ENCODE measurements at regions not wholly inside any gene's neighbourhood (a gene's known extent, or its start where the extent isn't known, plus 50 kb on each side); places are given as distances from the start of the nearest gene placed in this dataset.
"Not testable (repeated sequence)": the region's sequence is repeated elsewhere in the genome, so short reads cannot be mapped to it uniquely, and the experiment has no call there.

GRCh38 chr17:36839256-36839655, 98.0 kb upstream of the LHX1 start:
- no peak for DNase-seq
- peaks cover 5% of the 10 kb centered on the region for H3K9me3 Mint-ChIP-seq
- ATAC-seq, result no peak
- peaks cover 2% of the 10 kb centered on the region for H3K4me1 Mint-ChIP-seq (ENCODE audit: low read depth)
- H3K36me3 Mint-ChIP-seq (ENCODE audit: insufficient read depth), result no peaks in the 10 kb centered on the region
- peaks cover 13% of the 10 kb centered on the region for H3K27me3 Mint-ChIP-seq (ENCODE audit: low read depth)
- no peak overlapping the region for H3K4me3 Mint-ChIP-seq

GRCh38 chr17:36840796-36841195, 96.5 kb upstream of the LHX1 start:
- ATAC-seq (no peak), DNase-seq (no peak)
- Mint-ChIP-seq H3K36me3 (ENCODE audit: insufficient read depth) (no peaks in the 10 kb centered on the region), H3K4me1 (ENCODE audit: low read depth) (peaks cover 2% of the 10 kb centered on the region), H3K27me3 (ENCODE audit: low read depth) (peaks cover 23% of the 10 kb centered on the region), H3K9me3 (peaks cover 5% of the 10 kb centered on the region), H3K4me3 (no peak overlapping the region)

- Mint-ChIP-seq H3K27me3 (ENCODE audit: low read depth) (peaks cover 25% of the 10 kb centered on the region), H3K36me3 (ENCODE audit: insufficient read depth) (no peaks in the 10 kb centered on the region), H3K4me1 (ENCODE audit: low read depth) (peaks cover 2% of the 10 kb centered on the region), H3K9me3 (peaks cover 5% of the 10 kb centered on the region), H3K4me3 (no peak overlapping the region)
- DNase-seq (no peak), ATAC-seq (no peak)
These were observed 95.0 kb upstream of the LHX1 start for GRCh38 chr17:36842231-36842819.

GRCh38 chr17:36842963-36843558, 94.2 kb upstream of the LHX1 start:
- ATAC-seq (no peak), DNase-seq (no peak)
- Mint-ChIP-seq H3K36me3 (ENCODE audit: insufficient read depth) (no peaks in the 10 kb centered on the region), H3K4me1 (ENCODE audit: low read depth) (peaks cover 2% of the 10 kb centered on the region), H3K4me3 (no peak overlapping the region), H3K9me3 (peaks cover 5% of the 10 kb centered on the region), H3K27me3 (ENCODE audit: low read depth) (peaks cover 25% of the 10 kb centered on the region)

- no peak for DNase-seq
- peak in 1 of 2 donors; percentile 56 for ATAC-seq
- Mint-ChIP-seq H3K9me3 (peaks cover 5% of the 10 kb centered on the region), H3K4me1 (ENCODE audit: low read depth) (peaks cover 2% of the 10 kb centered on the region), H3K36me3 (ENCODE audit: insufficient read depth) (no peaks in the 10 kb centered on the region), H3K4me3 (no peak overlapping the region), H3K27me3 (ENCODE audit: low read depth) (peaks cover 25% of the 10 kb centered on the region)
These were observed 93.3 kb upstream of the LHX1 start for GRCh38 chr17:36844013-36844412.

- ATAC-seq (no peak), DNase-seq (no peak)
- peaks cover 5% of the 10 kb centered on the region for H3K9me3 Mint-ChIP-seq
- peaks cover 25% of the 10 kb centered on the region for H3K27me3 Mint-ChIP-seq (ENCODE audit: low read depth)
- H3K36me3 Mint-ChIP-seq (ENCODE audit: insufficient read depth), result no peaks in the 10 kb centered on the region
- peaks cover 4% of the 10 kb centered on the region for H3K4me1 Mint-ChIP-seq (ENCODE audit: low read depth)
- H3K4me3 Mint-ChIP-seq, result no peak overlapping the region
These were observed 92.7 kb upstream of the LHX1 start for GRCh38 chr17:36844601-36845000.

GRCh38 chr17:36845916-36846315, 91.4 kb upstream of the LHX1 start:
- H3K9me3 Mint-ChIP-seq, result peaks cover 4% of the 10 kb centered on the region
- no peak for DNase-seq
- peaks cover 25% of the 10 kb centered on the region for H3K27me3 Mint-ChIP-seq (ENCODE audit: low read depth)
- H3K4me3 Mint-ChIP-seq, result no peak overlapping the region
- no peaks in the 10 kb centered on the region for H3K36me3 Mint-ChIP-seq (ENCODE audit: insufficient read depth)
- peaks cover 15% of the 10 kb centered on the region for H3K4me1 Mint-ChIP-seq (ENCODE audit: low read depth)
- ATAC-seq, result no peak

GRCh38 chr17:36846410-36847292, 90.6 kb upstream of the LHX1 start:
- ATAC-seq, result no peak
- DNase-seq, result no peak
- H3K4me1 Mint-ChIP-seq (ENCODE audit: low read depth), result peaks cover 19% of the 10 kb centered on the region
- H3K4me3 Mint-ChIP-seq, result no peak overlapping the region
- H3K9me3 Mint-ChIP-seq, result no peaks in the 10 kb centered on the region
- peaks cover 25% of the 10 kb centered on the region for H3K27me3 Mint-ChIP-seq (ENCODE audit: low read depth)
- H3K36me3 Mint-ChIP-seq (ENCODE audit: insufficient read depth), result no peaks in the 10 kb centered on the region

GRCh38 chr17:36848008-36848902, 89.0 kb upstream of the LHX1 start:
- Mint-ChIP-seq H3K4me3 (no peak overlapping the region), H3K27me3 (ENCODE audit: low read depth) (peaks cover 21% of the 10 kb centered on the region), H3K36me3 (ENCODE audit: insufficient read depth) (no peaks in the 10 kb centered on the region), H3K4me1 (ENCODE audit: low read depth) (peaks cover 22% of the 10 kb centered on the region), H3K9me3 (no peaks in the 10 kb centered on the region)
- DNase-seq (no peak), ATAC-seq (no peak)

- H3K36me3 Mint-ChIP-seq (ENCODE audit: insufficient read depth); H3K4me3 Mint-ChIP-seq; DNase-seq; H3K9me3 Mint-ChIP-seq; ATAC-seq: not testable (repeated sequence)
- H3K27me3 Mint-ChIP-seq (ENCODE audit: low read depth), result peaks cover 17% of the 10 kb centered on the region
- peaks cover 29% of the 10 kb centered on the region for H3K4me1 Mint-ChIP-seq (ENCODE audit: low read depth)
These were observed 88.3 kb upstream of the LHX1 start for GRCh38 chr17:36849020-36849419.

- peak overlapping the region; percentile 47 for H3K4me3 Mint-ChIP-seq
- no peaks in the 10 kb centered on the region for H3K36me3 Mint-ChIP-seq (ENCODE audit: insufficient read depth)
- H3K4me1 Mint-ChIP-seq (ENCODE audit: low read depth), result peaks cover 27% of the 10 kb centered on the region
- DNase-seq, result no peak
- H3K27me3 Mint-ChIP-seq (ENCODE audit: low read depth), result peaks cover 9% of the 10 kb centered on the region
- no peaks in the 10 kb centered on the region for H3K9me3 Mint-ChIP-seq
- ATAC-seq, result peak; percentile 66 to 78
These were observed 87.4 kb upstream of the LHX1 start for GRCh38 chr17:36849871-36850348.

GRCh38 chr17:36850790-36851189, 86.5 kb upstream of the LHX1 start:
- Mint-ChIP-seq H3K27me3 (ENCODE audit: low read depth) (peaks cover 5% of the 10 kb centered on the region), H3K4me3 (no peak overlapping the region), H3K9me3 (no peaks in the 10 kb centered on the region), H3K4me1 (ENCODE audit: low read depth) (peaks cover 27% of the 10 kb centered on the region), H3K36me3 (ENCODE audit: insufficient read depth) (no peaks in the 10 kb centered on the region)
- ATAC-seq, result peak; percentile 42 to 49
- no peak for DNase-seq

- Mint-ChIP-seq H3K27me3 (ENCODE audit: low read depth) (peaks cover 7% of the 10 kb centered on the region), H3K4me1 (ENCODE audit: low read depth) (peaks cover 27% of the 10 kb centered on the region), H3K4me3 (no peak overlapping the region), H3K9me3 (no peaks in the 10 kb centered on the region), H3K36me3 (ENCODE audit: insufficient read depth) (no peaks in the 10 kb centered on the region)
- no peak for ATAC-seq
- DNase-seq, result no peak
These were observed 86.0 kb upstream of the LHX1 start for GRCh38 chr17:36851250-36851649.

- not testable (repeated sequence) for DNase-seq; ATAC-seq; H3K4me3 Mint-ChIP-seq; H3K9me3 Mint-ChIP-seq; H3K27me3 Mint-ChIP-seq (ENCODE audit: low read depth); H3K36me3 Mint-ChIP-seq (ENCODE audit: insufficient read depth)
- peaks cover 27% of the 10 kb centered on the region for H3K4me1 Mint-ChIP-seq (ENCODE audit: low read depth)
These were observed 84.8 kb upstream of the LHX1 start for GRCh38 chr17:36852478-36852877.

Measured in activated T-cell treated with anti-CD3 and anti-CD28 coated beads, Interleukin-2, amount 50 U/mL, for 4 hours (primary cell).